ENCODE measurements at regions not wholly inside any gene's neighbourhood (a gene's known extent, or its start where the extent isn't known, plus 50 kb on each side); places are given as distances from the start of the nearest gene placed in this dataset.
A peak's percentile ranks its signal among the peaks of the same experiment; 100 is the strongest.

GRCh38 chr21:16538936-16539440, 809.2 kb downstream of the USP25 start:
- DNase-seq (ENCODE audit: low spot score): no peak

- DNase-seq (ENCODE audit: low spot score): no peak
These were observed 811.4 kb downstream of the USP25 start for GRCh38 chr21:16540966-16541727.

- DNase-seq (ENCODE audit: low spot score): no peak
These were observed 820.3 kb downstream of the USP25 start for GRCh38 chr21:16550118-16550517.

DNA sequence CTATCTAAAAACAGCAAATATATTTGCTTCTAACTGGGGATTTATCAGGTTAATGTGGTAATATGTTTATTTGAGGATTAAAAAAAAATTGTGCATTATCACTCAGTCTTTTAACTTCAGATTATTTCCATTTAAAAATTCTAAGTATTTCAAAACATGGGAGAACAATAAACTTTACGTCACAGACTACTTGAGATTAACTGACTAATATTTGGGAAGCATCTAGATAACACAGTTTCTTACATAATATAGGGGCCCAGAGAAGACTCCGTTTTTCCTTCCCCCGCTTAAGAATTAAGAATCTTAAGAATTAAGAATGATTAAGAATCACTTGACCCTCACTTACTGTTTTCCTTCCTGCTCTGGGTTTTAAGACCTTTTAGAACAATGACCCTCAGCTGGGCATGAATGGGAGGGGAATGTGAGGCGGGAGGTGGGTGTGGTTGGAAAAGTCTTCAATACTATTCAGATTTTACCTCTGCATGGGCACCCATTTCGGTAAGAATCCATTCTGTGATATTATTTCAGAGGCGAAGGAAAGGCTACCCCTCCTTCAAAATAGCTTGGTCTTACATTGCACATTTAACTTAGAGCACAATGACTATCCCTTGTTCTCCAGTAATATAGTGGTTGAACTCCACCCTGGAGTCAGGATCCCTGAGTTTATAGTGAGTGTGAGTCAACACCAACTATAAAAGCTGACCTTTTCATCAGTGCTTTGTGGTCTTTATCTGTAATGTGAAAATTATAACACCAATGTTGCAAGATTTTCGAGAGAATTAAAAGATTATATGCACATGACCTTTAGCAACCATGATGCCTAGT, 821.3 kb downstream of the USP25 start:
- DNase-seq (ENCODE audit: low spot score): no peak

- DNase-seq (ENCODE audit: low spot score): no peak
These were observed 823.1 kb downstream of the USP25 start for GRCh38 chr21:16552880-16553279.

DNA sequence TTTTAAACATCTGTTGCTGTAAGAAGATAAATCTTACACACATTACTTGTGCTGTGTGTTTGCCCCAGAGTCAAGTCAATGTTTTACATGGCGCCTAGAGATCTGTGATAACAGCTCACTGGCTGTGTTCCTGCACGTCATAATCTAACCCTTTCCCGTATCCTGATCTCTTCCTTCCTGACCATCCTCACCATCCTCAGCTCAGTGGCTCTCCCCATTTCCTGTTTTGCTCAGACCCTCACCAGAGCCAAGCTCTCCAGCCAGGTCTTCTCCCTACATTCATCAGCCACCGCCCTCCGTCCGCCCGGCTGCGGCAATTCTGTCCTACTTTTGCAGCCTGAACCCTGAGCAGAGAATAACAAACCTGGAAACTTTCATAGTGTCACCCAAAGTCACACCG, 824.7 kb downstream of the USP25 start:
- no peak for DNase-seq (ENCODE audit: low spot score)

DNA sequence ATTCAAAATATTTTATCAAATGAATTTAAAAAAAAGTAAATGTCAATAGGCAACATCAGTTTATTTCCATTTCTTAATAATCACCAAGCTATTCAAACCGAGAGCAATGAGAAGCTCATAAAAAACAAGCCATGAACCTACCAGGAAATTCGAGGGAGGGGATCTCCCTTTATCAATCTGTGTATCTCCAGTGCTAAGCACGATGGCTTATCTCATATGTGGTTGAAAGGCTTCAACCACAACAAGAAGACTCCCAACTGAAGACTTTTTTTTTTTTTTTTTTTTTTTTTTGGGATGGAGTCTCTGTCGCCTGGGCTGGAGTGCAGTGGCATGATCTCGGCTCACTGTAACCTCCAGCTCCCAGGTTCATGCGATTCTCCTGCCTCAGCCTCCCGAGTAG, 833.3 kb downstream of the USP25 start:
- no peak for DNase-seq (ENCODE audit: low spot score)

DNA sequence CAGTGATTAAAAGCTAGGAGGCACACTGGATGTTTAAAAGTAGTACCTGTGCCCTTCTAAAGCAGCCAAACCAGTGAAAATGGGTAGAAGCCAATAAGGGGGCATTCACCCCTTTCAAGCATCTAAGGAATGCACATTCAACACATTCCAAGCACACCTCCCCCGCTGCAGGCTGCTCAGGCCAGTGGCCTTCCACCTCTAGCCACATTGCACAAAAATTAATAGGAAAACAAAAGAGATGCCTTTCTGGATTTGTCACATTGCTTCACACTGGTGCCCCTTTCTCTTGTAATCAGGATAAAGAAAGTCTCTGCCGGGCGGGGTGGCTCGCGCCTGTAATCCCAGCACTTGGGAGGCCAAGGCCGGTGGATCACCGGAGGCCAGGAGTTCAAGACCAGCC, 834.0 kb downstream of the USP25 start:
- peak; percentile 39 for DNase-seq (ENCODE audit: low spot score)

- DNase-seq (ENCODE audit: low spot score): no peak
These were observed 838.5 kb downstream of the USP25 start for GRCh38 chr21:16568244-16568643.

DNA sequence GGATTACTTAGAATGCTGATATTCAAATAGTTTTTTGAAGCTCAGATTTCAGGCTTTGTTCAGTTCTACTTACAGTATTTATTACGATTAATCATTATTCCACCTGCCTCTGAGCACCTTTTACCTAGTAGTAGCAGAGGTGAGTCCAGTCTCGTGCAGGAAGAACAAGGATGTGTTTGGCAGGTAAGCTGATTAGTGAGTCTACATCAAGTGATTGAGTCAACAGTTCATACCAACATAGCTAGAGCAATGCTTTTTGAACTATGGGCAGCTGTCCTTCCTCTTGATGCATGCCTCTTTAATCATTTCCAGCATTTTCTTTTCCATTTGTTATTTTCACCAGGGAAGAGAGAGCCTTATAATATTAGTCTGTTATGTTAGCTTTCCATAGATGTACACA, 838.9 kb downstream of the USP25 start:
- no peak for DNase-seq (ENCODE audit: low spot score)

GRCh38 chr21:16569679-16570078, 839.9 kb downstream of the USP25 start:
- DNase-seq (ENCODE audit: low spot score): no peak

GRCh38 chr21:16570171-16570570, 840.4 kb downstream of the USP25 start:
- no peak for DNase-seq (ENCODE audit: low spot score)

GRCh38 chr21:16570856-16571255, 841.1 kb downstream of the USP25 start:
- no peak for DNase-seq (ENCODE audit: low spot score)

- DNase-seq (ENCODE audit: low spot score): no peak
These were observed 841.8 kb downstream of the USP25 start for GRCh38 chr21:16571594-16571993.

DNA sequence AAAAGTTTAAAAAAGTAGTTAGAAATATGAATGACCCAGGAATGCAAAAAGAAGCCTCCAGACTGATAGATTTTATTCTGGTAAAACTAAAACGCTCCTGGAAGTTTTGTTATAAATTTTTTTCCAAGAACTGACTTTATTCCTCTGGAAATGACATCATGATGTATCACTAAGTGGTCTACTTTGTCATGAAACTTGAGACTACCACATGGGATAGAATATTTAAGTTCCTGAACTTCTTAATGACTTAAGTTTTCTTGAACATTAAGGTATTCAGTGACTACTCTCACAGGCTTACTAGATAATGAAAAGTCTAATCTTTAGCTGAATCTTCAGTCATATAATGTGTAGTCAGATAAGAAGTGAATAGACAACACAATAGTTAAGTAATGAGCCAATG, 842.2 kb downstream of the USP25 start:
- DNase-seq (ENCODE audit: low spot score): no peak

DNA sequence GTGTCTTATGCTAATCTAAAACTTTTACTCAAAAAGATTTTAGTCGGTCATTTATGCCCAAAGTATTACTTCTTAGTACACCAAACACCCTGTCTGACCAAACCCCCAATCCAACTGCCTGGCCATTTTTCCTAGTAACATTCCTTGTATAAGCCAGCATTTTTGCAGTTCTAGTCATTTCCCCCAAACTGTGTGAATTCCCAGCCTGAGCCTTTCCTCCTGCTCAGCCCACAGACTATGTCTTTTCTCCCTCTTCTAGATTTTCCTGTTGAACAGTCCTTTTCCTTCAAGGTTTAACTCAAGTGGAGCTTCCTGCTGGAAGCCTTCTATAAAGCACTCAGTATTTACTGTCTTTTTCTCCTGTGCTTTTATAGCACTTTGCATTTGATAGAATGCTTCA, 843.8 kb downstream of the USP25 start:
- peak; percentile 47 for DNase-seq (ENCODE audit: low spot score)

DNA sequence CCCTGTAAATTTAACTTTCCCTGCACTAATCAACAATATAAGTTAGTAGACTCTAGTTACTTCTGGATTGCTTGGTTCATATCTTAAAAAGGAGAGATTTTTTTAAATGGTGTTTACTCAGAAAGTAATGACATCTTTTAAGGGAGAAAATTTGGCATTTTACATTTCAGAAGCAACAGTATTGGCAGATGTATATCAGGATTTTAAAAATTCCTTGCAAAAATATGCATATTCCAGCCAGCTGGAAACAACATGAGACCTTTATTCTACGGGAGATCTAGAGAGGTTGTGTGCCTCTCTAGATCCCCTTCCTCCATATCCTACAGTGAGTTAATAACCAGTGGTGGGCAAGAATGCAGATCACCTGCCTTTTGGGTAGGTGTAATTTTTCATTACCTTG, 848.2 kb downstream of the USP25 start:
- no peak for DNase-seq (ENCODE audit: low spot score)

DNA sequence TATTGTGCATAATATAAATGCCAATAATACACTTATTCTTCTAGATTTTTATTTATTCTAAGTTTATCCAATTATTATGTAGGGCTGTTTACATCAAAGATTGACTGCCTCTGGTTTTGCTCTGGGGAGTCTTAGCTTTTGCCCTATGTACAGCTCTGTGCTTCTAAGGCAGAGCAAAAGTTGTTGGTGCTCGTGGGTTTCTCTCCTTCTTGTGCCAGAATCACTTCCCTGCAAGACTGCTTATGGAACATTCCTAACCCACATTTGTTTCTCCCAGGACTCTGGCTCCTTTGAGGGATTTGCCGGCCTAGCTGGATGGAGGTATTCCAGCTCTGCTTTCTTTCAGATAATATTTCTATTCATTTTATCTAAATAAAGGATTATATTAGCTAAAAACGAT, 849.1 kb downstream of the USP25 start:
- no peak for DNase-seq (ENCODE audit: low spot score)

- no peak for DNase-seq (ENCODE audit: low spot score)
These were observed 849.8 kb downstream of the USP25 start for GRCh38 chr21:16579538-16579937.

DNA sequence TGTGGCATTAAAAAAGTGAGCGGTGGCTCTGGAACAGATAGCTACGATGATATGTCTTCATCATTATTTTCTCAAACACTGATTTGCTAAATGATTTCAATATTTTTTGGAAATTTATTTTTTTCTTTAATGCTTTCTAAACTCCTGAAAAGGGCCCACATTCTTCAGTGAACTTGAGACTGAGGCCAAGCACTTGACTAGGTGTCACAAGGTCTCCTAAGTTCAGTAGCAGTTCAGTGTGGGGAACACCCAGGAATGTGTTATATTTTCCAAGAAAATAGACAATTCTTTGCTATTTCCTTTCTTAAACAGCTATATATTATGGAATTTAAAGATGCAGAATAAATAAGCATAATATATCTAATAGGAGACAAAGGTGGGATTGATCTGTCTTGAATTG, 850.9 kb downstream of the USP25 start:
- DNase-seq (ENCODE audit: low spot score): no peak

GRCh38 chr21:16583556-16583955, 853.8 kb downstream of the USP25 start:
- no peak for DNase-seq (ENCODE audit: low spot score)

DNA sequence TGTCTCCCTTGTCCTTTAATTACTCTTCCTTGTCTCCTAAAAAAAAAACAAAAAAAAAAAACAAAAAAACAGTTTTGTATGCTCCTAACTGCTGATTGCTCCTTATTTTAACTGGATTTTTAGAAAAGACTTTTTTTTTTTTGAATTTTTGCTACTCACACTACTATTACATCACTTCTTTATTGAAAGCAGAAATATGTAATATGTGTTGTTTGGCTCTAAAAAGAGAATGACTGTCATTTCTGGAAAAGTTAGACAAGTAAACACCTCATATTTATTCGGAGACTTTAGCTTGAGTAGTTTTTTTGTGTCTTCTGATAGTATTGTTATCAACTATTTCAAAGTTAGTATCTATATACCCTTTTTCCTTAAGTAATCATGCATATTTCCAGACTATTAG, 855.0 kb downstream of the USP25 start:
- no peak for DNase-seq (ENCODE audit: low spot score)

- no peak for DNase-seq (ENCODE audit: low spot score)
These were observed 856.1 kb downstream of the USP25 start for GRCh38 chr21:16585896-16586295.

All from AG08396 (cell line).